GM19351 (cell line): ENCODE measurements at regions not wholly inside any gene's neighbourhood (a gene's known extent, or its start where the extent isn't known, plus 50 kb on each side); places are given as distances from the start of the nearest gene placed in this dataset.

Experiments used
- ATAC-seq: cut with Tn5 transposase; IDR thresholded peaks from one replicate; pipeline ENCODE4 v1.9.1; 2021; ENCODE audit warnings: mild to moderate bottlenecking, moderate library complexity; ENCODE audit not compliant: unreplicated experiment

- no peak for ATAC-seq
Observed at GRCh38 chr4:79472693-79473438, 64.8 kb upstream of the GK2 start.

GRCh38 chr4:79472036-79472435 lies 64.0 kb upstream of the GK2 start:
- ATAC-seq = no peak

- ATAC-seq = no peak
Observed at GRCh38 chr4:79471309-79471708, 63.3 kb upstream of the GK2 start.

GRCh38 chr4:79467246-79467932 lies 59.4 kb upstream of the GK2 start:
- no peak for ATAC-seq

GRCh38 chr4:79466621-79467020 lies 58.6 kb upstream of the GK2 start:
- ATAC-seq = no peak
